ENCODE measurements at regions not wholly inside any gene's neighbourhood (a gene's known extent, or its start where the extent isn't known, plus 50 kb on each side); places are given as distances from the start of the nearest gene placed in this dataset.

GRCh38 chr1:219991919-219992318 lies 54.4 kb downstream of the EPRS1 start (continued):
- TF ChIP-seq KDM4A (IDR thresholded peaks at IDR 0.05; ENCODE audit: low read depth, low read length, severe bottlenecking), result no peak
- TF ChIP-seq, protein P1, sequence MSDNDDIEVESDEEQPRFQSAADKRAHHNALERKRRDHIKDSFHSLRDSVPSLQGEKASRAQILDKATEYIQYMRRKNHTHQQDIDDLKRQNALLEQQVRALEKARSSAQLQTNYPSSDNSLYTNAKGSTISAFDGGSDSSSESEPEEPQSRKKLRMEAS (IDR thresholded peaks at IDR 0.05), result no peak
- TF ChIP-seq CBX8 (IDR thresholded peaks at IDR 0.05; ENCODE audit: borderline replicate concordance, low read depth, low read length), result no peak
- no peak for TF ChIP-seq CHD7 (IDR thresholded peaks at IDR 0.05; ENCODE audit: insufficient replicate concordance, low read length)
